Upper lobe of left lung (tissue), 6 donors: ENCODE measurements at regions not wholly inside any gene's neighbourhood (a gene's known extent, or its start where the extent isn't known, plus 50 kb on each side); places are given as distances from the start of the nearest gene placed in this dataset.
A peak's percentile ranks its signal among the peaks of the same experiment; 100 is the strongest.

Experiments
- ATAC-seq, 2 donors: fragments of 200-7000 bp; cut with Tn5 transposase; one replicate each; pipeline ENCODE4 v1.9.1; 2022; ENCODE audit warnings: mild to moderate bottlenecking in 2 of 2, moderate library complexity in 2 of 2; ENCODE audit not compliant: low FRiP score in 2 of 2
- DNase-seq, 2 donors: peaks; one replicate each; pipeline ENCODE4 v3.0.0-alpha.2; 2019 to 2020
- H3K27ac ChIP-seq, 4 donors: fragments of 200-600 bp; sonication (generic); one replicate each; pipeline ENCODE4 v1.5.1; 2016 to 2019
- H3K27me3 ChIP-seq, 4 donors: fragments of 200-600 bp; sonication (generic); one replicate each; pipeline ENCODE4 v1.5.1; 2017 to 2019
- H3K36me3 ChIP-seq, 4 donors: fragments of 200-600 bp; sonication (generic); one replicate each; pipeline ENCODE4 v1.5.1; 2016 to 2019
- H3K4me1 ChIP-seq, 4 donors: fragments of 200-600 bp; sonication (generic); one replicate each; pipeline ENCODE4 v1.5.1; 2018 to 2019
- H3K4me3 ChIP-seq, 4 donors: fragments of 200-600 bp; sonication (generic); one replicate each; pipeline ENCODE4 v1.5.1; 2017 to 2019; ENCODE audit warnings: mild to moderate bottlenecking in 2 of 4, moderate library complexity in 1 of 4
- H3K9me3 ChIP-seq, 4 donors: fragments of 200-600 bp; sonication (generic); one replicate each; pipeline ENCODE4 v1.5.1; 2018 to 2019
- CTCF ChIP-seq, 6 experiments: fragments of 450-650 bp in 4 of 6; fragments of 200-600 bp in 2 of 6; sonication (generic) in 2 of 6; IDR thresholded peaks; one replicate each; pipeline ENCODE4 v1.5.1; 2016 to 2019; ENCODE audit warnings: antibody characterized with exemption in 6 of 6
- EP300 ChIP-seq, 4 donors: sonication (generic); formaldehyde crosslinking; IDR thresholded peaks; one replicate each; pipeline ENCODE4 v1.5.1; 2017; ENCODE audit warnings: antibody characterized with exemption in 4 of 4, control low read depth in 2 of 4
- POLR2A ChIP-seq, 4 donors: fragments of 450-650 bp; IDR thresholded peaks; one replicate each; pipeline ENCODE4 v1.5.1; 2016 to 2017; ENCODE audit warnings: antibody characterized with exemption in 4 of 4, mild to moderate bottlenecking in 2 of 4
- POLR2AphosphoS5 ChIP-seq, 2 donors: sonication (generic); formaldehyde crosslinking; IDR thresholded peaks; one replicate each; pipeline ENCODE4 v1.5.1; 2017; ENCODE audit warnings: antibody characterized with exemption in 2 of 2
- WGBS, 2 donors: methylation state at CpG; one replicate each; pipeline ENCODE4 v1.1.5; 2017 to 2018; 5-methylcytosine and 5-hydroxymethylcytosine counted together
- donor health status: DM: no; HTN: no; CAD: no; lungs with moderate emphysema.
- donor health status: DM: no; HTN: yes; CAD: no; lungs with severe emphysema.

GRCh38 chr2:198630384-198630783 lies 826.0 kb downstream of the PLCL1 start:
- TF ChIP-seq CTCF (IDR thresholded peaks at IDR 0.05) (no peak), POLR2AphosphoS5 (IDR thresholded peaks at IDR 0.05) (no peak), EP300 (IDR thresholded peaks at IDR 0.05) (no peak), POLR2A (IDR thresholded peaks at IDR 0.05) (no peak)
- no peaks in the 10 kb centered on the region for H3K4me1 ChIP-seq
- H3K36me3 ChIP-seq: no peaks in the 10 kb centered on the region
- no peak overlapping the region for H3K27ac ChIP-seq
- no peak overlapping the region for H3K4me3 ChIP-seq
- WGBS, 2 donors: 75 to 88% methylated on average over 3 of the region's 3 CpGs
- ATAC-seq (no peak), DNase-seq (no peak)
- H3K9me3 ChIP-seq: no peaks in the 10 kb centered on the region
- no peaks in the 10 kb centered on the region for H3K27me3 ChIP-seq

DNA sequence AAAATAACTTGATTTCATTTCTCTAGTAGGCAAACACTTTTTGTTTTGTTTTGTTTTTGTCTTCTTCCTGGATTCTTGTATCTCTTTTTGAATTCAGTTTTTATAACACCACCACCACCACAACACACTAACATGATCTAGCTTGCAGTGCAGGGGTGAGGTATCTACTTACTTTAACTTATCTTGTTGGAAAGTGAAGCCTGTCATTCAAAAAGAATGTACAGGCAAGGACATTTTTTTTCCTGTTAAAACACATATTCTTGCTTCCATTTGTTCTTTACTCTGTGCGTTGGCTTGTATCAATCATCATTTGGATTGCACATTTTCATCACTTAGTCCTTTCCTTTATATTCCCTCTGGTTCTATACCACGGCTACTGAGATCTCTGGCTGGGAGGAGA lies 824.2 kb downstream of the PLCL1 start:
- Histone ChIP-seq H3K36me3 (no peaks in the 10 kb centered on the region), H3K4me3 (no peak overlapping the region), H3K4me1 (no peaks in the 10 kb centered on the region), H3K27ac (no peak overlapping the region), H3K27me3 (no peaks in the 10 kb centered on the region), H3K9me3 (no peaks in the 10 kb centered on the region)
- TF ChIP-seq CTCF (IDR thresholded peaks at IDR 0.05) (no peak), POLR2A (IDR thresholded peaks at IDR 0.05) (no peak), POLR2AphosphoS5 (IDR thresholded peaks at IDR 0.05) (no peak), EP300 (IDR thresholded peaks at IDR 0.05) (no peak)
- DNase-seq: no peak
- no peak for ATAC-seq
- WGBS, 2 donors: 74 to 85% methylated on average over 2 of the region's 2 CpGs

DNA sequence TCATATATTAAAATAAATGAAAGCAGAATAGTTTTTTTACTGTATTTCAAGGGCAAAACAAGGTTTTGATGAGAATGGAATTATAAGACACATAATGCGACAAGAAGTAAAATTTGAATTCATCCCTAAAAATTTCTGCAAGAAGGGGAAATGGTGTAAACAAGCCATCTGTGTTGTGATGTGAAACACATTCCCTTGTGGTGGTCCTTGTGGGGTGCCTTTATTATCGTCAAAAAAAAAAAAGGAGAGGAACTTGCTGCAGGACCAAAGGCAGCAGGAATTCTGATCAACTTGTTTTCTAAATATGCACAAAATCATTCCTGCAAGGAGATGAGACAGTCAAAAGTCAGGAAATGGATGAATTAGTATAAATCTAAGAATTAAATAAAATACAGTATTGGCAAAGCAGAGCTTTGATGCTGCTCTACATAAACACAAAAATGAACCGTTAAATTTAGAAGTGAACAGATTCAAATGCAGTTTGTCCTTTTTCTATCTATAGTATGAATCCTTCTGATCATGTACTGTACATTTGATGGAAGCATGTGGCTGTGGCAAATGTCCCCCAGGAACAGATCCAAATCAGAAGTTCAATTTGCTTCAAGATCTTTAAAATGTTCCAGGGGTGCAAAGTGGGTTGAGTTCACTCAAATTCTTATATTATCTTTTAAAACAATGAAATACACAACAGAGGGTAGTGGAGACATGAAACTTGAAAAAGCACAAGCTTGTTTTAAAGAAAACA lies 818.8 kb downstream of the PLCL1 start:
- Histone ChIP-seq H3K4me1 (no peaks in the 10 kb centered on the region), H3K9me3 (no peaks in the 10 kb centered on the region), H3K27me3 (no peaks in the 10 kb centered on the region), H3K27ac (no peak overlapping the region), H3K36me3 (no peaks in the 10 kb centered on the region), H3K4me3 (no peak overlapping the region)
- TF ChIP-seq CTCF (IDR thresholded peaks at IDR 0.05): no peak
- no peak for TF ChIP-seq EP300 (IDR thresholded peaks at IDR 0.05)
- ATAC-seq (no peak), DNase-seq (no peak)
- 84 to 86% methylated on average over 3 of the region's 3 CpGs for WGBS, 2 donors

GRCh38 chr2:198615972-198616371 lies 811.6 kb downstream of the PLCL1 start:
- ATAC-seq: no peak

More at GRCh38 chr2:198615972-198616371, 811.6 kb downstream of the PLCL1 start:
- no peaks in the 10 kb centered on the region for H3K9me3 ChIP-seq
- TF ChIP-seq CTCF (IDR thresholded peaks at IDR 0.05) (no peak), EP300 (IDR thresholded peaks at IDR 0.05) (no peak), POLR2AphosphoS5 (IDR thresholded peaks at IDR 0.05) (no peak)
- no peaks in the 10 kb centered on the region for H3K27me3 ChIP-seq
- H3K27ac ChIP-seq: no peak overlapping the region
- no peaks in the 10 kb centered on the region for H3K36me3 ChIP-seq
- no peaks in the 10 kb centered on the region for H3K4me1 ChIP-seq
- H3K4me3 ChIP-seq: peak overlapping the region in 1 of 4 donors; percentile 24
- WGBS, 2 donors: 28 to 46% methylated on average over 4 of the region's 4 CpGs
- no peak for DNase-seq
